Astrocyte of the cerebellum (primary cell): ENCODE measurements at regions not wholly inside any gene's neighbourhood (a gene's known extent, or its start where the extent isn't known, plus 50 kb on each side); places are given as distances from the start of the nearest gene placed in this dataset.

ENCODE experiments used
- DNase-seq: peaks from one replicate; pipeline ENCODE4 v3.0.0-alpha.2; 2011; ENCODE audit warnings: low read depth
- H3K4me3 ChIP-seq: 2 replicates; pipeline ENCODE4 v1.5.1; 2011; ENCODE audit warnings: mild to moderate bottlenecking, low read depth, low read length, moderate library complexity
- in situ Hi-C: cut with HindIII; loops from 2 replicates; pipeline ENCODE4 v1.10.0; 2017; ENCODE audit warnings: low sequenced_read_pairs
- TF ChIP-seq, protein P1 (sequence below): IDR thresholded peaks from 2 replicates; pipeline ENCODE4 v1.5.1; 2012; ENCODE audit warnings: low read length, low read depth, moderate library complexity, mild to moderate bottlenecking; ENCODE audit errors: missing control alignments

DNA sequence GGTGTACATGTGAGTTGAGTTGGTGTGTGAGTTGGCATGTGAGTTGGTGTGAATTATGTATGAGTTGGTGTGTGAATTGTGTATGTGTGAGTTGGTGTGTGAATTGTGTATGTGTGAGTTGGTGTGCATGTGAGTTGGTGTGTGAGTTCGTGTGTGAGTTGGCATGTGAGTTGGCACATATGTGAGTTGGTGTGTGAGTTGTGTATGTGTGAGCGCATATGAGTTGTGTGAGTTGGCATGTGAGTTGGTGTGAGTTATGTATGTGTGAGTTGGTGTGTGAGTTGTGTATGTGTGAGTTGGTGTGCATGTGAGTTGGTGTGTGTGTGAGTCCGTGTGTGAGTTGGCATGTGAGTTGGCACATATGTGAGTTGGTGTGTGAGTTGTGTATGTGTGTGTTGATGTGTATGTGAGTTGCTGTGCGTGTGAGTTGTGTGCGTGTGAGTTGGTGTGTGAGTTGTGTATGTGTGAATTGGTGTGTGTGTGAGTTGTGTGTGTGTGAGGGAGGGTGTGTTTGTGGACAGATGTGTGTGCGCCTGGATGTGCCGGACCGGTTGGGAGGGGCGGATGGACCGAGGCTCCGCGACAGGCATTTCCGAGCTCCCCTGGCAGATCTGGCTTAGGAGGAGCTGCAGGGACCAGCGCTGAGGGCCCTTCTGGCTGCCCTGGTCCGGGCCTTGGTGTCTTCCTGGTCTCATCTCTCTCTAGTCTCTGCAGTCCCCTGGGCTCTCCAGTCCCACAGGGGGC lies 162.5 kb upstream of the IER5L start:
- in situ Hi-C loops = no loop called here
- TF ChIP-seq, protein P1, sequence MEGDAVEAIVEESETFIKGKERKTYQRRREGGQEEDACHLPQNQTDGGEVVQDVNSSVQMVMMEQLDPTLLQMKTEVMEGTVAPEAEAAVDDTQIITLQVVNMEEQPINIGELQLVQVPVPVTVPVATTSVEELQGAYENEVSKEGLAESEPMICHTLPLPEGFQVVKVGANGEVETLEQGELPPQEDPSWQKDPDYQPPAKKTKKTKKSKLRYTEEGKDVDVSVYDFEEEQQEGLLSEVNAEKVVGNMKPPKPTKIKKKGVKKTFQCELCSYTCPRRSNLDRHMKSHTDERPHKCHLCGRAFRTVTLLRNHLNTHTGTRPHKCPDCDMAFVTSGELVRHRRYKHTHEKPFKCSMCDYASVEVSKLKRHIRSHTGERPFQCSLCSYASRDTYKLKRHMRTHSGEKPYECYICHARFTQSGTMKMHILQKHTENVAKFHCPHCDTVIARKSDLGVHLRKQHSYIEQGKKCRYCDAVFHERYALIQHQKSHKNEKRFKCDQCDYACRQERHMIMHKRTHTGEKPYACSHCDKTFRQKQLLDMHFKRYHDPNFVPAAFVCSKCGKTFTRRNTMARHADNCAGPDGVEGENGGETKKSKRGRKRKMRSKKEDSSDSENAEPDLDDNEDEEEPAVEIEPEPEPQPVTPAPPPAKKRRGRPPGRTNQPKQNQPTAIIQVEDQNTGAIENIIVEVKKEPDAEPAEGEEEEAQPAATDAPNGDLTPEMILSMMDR = no peak
- no peak overlapping the region for H3K4me3 ChIP-seq
- DNase-seq = no peak

DNA sequence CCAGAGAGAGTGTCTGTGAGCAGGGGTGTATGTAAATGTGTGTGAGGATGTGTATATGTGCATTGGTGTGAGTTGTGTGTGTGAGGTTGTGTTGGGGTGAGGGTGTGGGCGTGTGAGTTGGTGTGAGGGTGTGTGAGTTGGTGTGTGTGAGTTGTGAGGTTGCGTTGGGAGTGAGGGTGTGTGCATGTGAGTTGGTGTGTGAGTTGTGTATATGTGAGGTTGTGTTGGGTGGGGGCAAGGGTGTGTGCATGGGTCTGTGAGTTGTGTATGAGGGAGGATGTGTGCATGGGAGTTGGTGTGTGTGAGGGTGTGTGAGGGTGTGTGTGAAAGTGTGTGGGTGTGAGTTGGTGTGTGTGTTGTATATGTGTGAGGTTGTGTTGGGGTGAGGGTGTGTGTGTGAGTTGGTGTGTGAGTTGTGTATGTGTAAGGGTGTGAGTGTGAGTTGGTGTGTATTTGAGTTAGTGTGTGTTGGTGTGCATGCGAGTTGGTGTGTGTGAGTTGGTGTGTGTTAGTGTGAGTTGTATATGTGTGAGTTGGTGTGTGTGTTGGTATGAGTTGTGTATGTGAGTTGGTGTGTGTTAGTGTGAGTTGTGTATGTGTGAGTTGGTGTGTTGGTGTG lies 161.6 kb upstream of the IER5L start:
- H3K4me3 ChIP-seq = peak overlapping the region; percentile 6
- DNase-seq = no peak
- TF ChIP-seq, protein P1 = no peak
- in situ Hi-C loops = no loop called here

DNA sequence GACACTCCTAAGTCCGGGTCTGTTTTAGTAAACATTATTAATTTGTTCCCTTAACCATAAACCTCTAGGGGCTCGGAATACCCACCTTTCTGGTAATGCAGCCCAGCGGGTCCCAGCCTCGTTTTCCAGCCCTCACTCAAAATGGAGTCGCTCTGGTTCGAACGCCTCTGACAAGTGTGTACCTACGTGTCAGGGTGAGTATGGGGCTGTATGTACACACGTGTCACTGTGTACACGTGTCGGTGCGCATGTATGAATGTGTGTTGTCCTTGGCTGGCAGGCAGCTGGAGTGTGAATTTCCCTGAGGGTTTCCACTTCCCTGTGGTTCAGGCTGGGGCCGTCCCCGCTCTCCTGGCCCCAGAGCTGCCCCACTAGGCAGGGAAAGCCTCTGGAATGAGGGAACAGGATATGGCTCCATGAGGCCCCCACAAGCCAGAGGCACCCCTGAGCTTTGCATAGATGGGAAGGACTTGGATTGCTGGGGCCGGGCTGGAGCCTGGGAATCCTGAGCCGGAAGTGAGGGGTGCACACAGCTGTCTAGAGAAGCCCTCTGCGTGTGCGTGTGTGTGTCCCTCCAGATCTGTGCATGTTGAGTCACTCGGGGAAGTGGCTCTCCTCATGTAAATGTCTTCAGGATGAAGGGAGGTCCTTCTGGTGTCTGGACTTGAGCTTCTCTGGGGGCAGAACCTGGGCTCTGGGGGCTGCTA lies 160.8 kb upstream of the IER5L start:
- H3K4me3 ChIP-seq = peak overlapping the region; percentile 6
- in situ Hi-C loops = no loop called here
- no peak for DNase-seq
- TF ChIP-seq, protein P1 = no peak

DNA sequence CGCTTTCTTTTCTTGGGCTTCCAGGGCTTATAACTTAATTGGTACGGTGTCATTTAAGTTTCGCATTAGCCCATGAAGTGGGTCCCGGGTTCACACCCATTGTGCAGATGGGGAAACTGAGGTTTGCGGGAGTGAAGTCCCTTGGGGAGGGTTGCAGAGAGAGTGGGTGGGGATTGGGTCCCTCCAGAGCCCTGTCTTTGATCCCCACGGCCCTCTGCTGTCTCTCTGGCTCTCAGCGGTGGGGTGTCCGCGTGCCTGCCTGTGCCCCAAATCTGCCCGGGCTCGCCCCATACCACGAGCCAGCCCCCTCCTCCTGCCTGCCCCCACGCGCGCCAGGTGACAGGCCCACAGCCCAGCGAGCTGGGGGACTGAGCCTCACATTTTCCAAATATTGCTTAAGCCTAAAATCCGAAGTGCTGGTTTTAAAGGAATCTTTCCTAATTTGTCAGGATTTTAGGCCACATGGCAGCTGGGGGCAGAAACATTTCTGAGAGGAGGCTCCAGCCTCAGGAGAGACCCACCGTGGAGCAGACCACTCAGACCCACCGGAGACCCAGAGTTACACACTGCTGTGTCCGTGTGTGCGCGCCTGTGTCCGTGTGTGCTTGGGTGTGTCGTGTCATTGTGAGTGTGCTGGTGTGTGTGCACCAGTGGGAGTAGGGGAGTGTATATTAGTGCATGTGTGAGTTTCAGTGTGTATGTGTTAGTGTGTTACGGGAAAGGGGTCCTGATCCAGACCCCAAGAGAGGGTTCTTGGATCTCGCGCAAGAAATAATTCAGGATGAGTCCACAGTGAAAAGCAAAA lies 159.5 kb upstream of the IER5L start:
- no peak for DNase-seq
- peak overlapping the region; percentile 36 for H3K4me3 ChIP-seq
- TF ChIP-seq, protein P1 = no peak
- in situ Hi-C loops = no loop called here

DNA sequence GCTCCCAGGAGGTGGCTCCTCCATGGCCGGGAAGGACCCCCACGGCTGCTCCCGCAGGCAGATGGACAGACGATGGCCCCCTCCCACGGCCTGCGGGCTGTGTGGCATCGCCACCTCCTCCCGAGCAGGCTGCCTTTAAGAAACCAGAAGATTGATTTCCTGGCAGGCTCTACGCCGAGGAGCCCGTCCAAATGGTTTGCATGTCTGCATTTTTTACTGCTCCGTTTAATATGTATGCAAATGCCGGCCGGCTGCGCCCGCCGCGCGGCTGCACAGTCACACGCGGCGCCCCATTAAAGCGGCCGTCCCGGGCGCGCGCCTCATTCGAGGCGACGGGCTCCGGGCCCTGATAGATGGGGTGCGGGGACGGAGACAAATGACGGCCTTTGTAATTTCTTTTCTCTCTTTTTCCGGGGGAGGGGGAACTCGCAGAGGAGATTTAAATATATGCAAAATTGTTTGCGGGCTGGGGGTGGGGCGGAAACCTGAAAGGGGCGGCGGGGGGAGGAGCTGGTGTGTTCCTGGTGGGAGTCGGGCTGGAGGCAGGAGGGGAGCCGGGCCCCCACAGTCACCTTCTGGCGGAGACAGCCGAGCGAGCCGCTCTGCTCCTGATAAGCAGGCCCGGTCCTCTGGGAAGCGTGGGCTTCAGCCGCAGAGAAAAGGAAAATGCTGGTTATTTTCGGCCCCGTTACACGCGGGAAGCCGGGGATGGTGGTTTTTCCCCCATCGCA lies 158.7 kb upstream of the IER5L start:
- peak overlapping the region; percentile 36 for H3K4me3 ChIP-seq
- TF ChIP-seq, protein P1 = no peak
- peak; percentile 86 for DNase-seq
- in situ Hi-C loops = no loop called here
